HG02623 (cell line): ENCODE measurements at regions not wholly inside any gene's neighbourhood (a gene's known extent, or its start where the extent isn't known, plus 50 kb on each side); places are given as distances from the start of the nearest gene placed in this dataset.

Experiments used
- ATAC-seq: cut with Tn5 transposase; IDR thresholded peaks from one replicate; pipeline ENCODE4 v1.9.1; 2021; ENCODE audit warnings: moderate library complexity; ENCODE audit not compliant: unreplicated experiment

- ATAC-seq: no peak
Measured at GRCh38 chr15:58294681-58295254, 137.0 kb upstream of the LIPC start.

- no peak for ATAC-seq
Measured at GRCh38 chr15:58295637-58296215, 136.1 kb upstream of the LIPC start.

- no peak for ATAC-seq
Measured at GRCh38 chr15:58296276-58296675, 135.5 kb upstream of the LIPC start.

GRCh38 chr15:58297639-58298038 lies 134.2 kb upstream of the LIPC start:
- no peak for ATAC-seq

- no peak for ATAC-seq
Measured at GRCh38 chr15:58298879-58299850, 132.6 kb upstream of the LIPC start.

- ATAC-seq: no peak
Measured at GRCh38 chr15:58302832-58303231, 129.0 kb upstream of the LIPC start.

- no peak for ATAC-seq
Measured at GRCh38 chr15:58303236-58303635, 128.6 kb upstream of the LIPC start.

GRCh38 chr15:58306591-58307312 lies 125.0 kb upstream of the LIPC start:
- no peak for ATAC-seq

- no peak for ATAC-seq
Measured at GRCh38 chr15:58307313-58307961, 124.4 kb upstream of the LIPC start.

GRCh38 chr15:58308742-58309355 lies 122.9 kb upstream of the LIPC start:
- ATAC-seq: no peak

- ATAC-seq: no peak
Measured at GRCh38 chr15:58309963-58310928, 121.5 kb upstream of the LIPC start.

- ATAC-seq: no peak
Measured at GRCh38 chr15:58311556-58311955, 120.2 kb upstream of the LIPC start.

- no peak for ATAC-seq
Measured at GRCh38 chr15:58312031-58312430, 119.8 kb upstream of the LIPC start.

- ATAC-seq: no peak
Measured at GRCh38 chr15:58313304-58313703, 118.5 kb upstream of the LIPC start.

GRCh38 chr15:58313810-58314592 lies 117.8 kb upstream of the LIPC start:
- no peak for ATAC-seq

- no peak for ATAC-seq
Measured at GRCh38 chr15:58314593-58315216, 117.1 kb upstream of the LIPC start.

GRCh38 chr15:58318517-58318916 lies 113.3 kb upstream of the LIPC start:
- ATAC-seq: no peak

GRCh38 chr15:58321034-58321433 lies 110.8 kb upstream of the LIPC start:
- ATAC-seq: no peak
